B cell (primary cell): ENCODE measurements at regions not wholly inside any gene's neighbourhood (a gene's known extent, or its start where the extent isn't known, plus 50 kb on each side); places are given as distances from the start of the nearest gene placed in this dataset.

Experiments used
- CTCF ChIP-seq: fragments of 200-600 bp; IDR thresholded peaks from one replicate; pipeline ENCODE4 v1.8.0; 2022; ENCODE audit warnings: antibody characterized with exemption, mild to moderate bottlenecking
- EZH2 ChIP-seq: IDR thresholded peaks from 2 replicates; pipeline ENCODE4 v1.6.1; 2012; ENCODE audit warnings: borderline replicate concordance, low read depth, mild to moderate bottlenecking, moderate library complexity, low read length; ENCODE audit not compliant: insufficient read depth, poor library complexity, severe bottlenecking

DNA sequence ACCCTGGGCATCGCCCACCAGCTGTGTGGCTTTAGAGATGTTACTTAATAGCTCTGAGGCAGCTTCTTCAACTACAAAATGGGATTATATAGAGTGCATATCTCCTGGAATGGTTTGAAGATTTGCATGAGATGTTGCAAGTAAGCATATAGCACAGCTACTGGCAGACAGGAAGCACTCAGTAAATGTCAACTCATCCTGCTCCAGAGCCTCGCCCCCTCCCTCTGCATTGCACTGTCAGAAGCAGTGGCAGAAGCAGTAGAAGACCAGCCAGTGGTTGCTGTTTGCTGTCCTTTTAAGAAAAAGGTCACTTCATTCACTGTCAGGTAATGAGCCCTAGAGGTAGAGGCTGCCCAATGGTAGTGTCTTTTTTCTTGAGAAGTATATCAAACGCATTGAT is 180.0 kb upstream of the GHITM start:
- TF ChIP-seq EZH2 (no peak), CTCF (no peak)
